Esophagus squamous epithelium (tissue), 4 donors: ENCODE measurements at regions not wholly inside any gene's neighbourhood (a gene's known extent, or its start where the extent isn't known, plus 50 kb on each side); places are given as distances from the start of the nearest gene placed in this dataset.

Experiments
- CTCF ChIP-seq, 6 experiments: fragments of 450-650 bp in 4 of 6; fragments of 200-600 bp in 2 of 6; sonication (generic) in 2 of 6; IDR thresholded peaks; one replicate each; pipeline ENCODE4 v1.5.1; 2016 to 2019; ENCODE audit warnings: antibody characterized with exemption in 6 of 6, mild to moderate bottlenecking in 4 of 6, moderate library complexity in 4 of 6
- POLR2A ChIP-seq, 4 donors: fragments of 450-650 bp; IDR thresholded peaks; one replicate each; pipeline ENCODE4 v1.6.1; 2017; ENCODE audit warnings: antibody characterized with exemption in 4 of 4, mild to moderate bottlenecking in 4 of 4, moderate library complexity in 3 of 4

- TF ChIP-seq CTCF (IDR thresholded peaks at IDR 0.05), result no peak
- TF ChIP-seq POLR2A (IDR thresholded peaks at IDR 0.05), result no peak
These were observed 58.8 kb upstream of the GRIN2A start for GRCh38 chr16:10240854-10241613.
